Stomach (tissue), 4 donors: ENCODE measurements at regions not wholly inside any gene's neighbourhood (a gene's known extent, or its start where the extent isn't known, plus 50 kb on each side); places are given as distances from the start of the nearest gene placed in this dataset.

Source experiments
- EP300 ChIP-seq: sonication (generic); formaldehyde crosslinking; IDR thresholded peaks from one replicate; pipeline ENCODE4 v1.6.1; 2017; ENCODE audit warnings: antibody characterized with exemption
- POLR2A ChIP-seq, 4 donors: fragments of 450-650 bp; IDR thresholded peaks; one replicate each; pipeline ENCODE4 v1.6.1; 2016; ENCODE audit warnings: antibody characterized with exemption in 4 of 4, control low read depth in 2 of 4, mild to moderate bottlenecking in 1 of 4, moderate library complexity in 1 of 4
- TF ChIP-seq, protein P1 (sequence below), 7 experiments: fragments of 450-650 bp in 4 of 7; fragments of 200-600 bp in 3 of 7; sonication (generic) in 3 of 7; IDR thresholded peaks; one replicate each; pipeline ENCODE4 v1.5.1; 2016 to 2019; ENCODE audit warnings: antibody characterized with exemption in 7 of 7, control low read depth in 2 of 7, mild to moderate bottlenecking in 1 of 7

DNA sequence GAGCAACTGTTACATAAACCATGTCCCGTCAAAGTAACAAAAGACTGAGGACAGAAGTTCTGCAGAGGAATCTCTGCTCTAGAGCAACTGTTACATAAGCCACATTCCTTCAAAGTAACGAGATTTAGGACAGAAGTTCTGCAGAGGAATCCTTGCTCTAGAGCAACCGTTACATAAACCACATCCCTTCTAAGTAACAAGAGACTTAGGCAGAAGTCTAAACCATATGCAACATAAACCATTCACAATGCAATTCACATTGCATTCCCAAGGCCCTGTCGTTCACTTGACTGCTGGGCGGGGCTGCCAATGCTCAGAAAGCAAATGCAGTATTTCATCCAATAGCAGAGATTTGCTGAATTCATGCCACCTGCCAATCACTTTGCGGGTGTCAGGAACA lies 124.4 kb upstream of the PUDP start:
- TF ChIP-seq, protein P1, sequence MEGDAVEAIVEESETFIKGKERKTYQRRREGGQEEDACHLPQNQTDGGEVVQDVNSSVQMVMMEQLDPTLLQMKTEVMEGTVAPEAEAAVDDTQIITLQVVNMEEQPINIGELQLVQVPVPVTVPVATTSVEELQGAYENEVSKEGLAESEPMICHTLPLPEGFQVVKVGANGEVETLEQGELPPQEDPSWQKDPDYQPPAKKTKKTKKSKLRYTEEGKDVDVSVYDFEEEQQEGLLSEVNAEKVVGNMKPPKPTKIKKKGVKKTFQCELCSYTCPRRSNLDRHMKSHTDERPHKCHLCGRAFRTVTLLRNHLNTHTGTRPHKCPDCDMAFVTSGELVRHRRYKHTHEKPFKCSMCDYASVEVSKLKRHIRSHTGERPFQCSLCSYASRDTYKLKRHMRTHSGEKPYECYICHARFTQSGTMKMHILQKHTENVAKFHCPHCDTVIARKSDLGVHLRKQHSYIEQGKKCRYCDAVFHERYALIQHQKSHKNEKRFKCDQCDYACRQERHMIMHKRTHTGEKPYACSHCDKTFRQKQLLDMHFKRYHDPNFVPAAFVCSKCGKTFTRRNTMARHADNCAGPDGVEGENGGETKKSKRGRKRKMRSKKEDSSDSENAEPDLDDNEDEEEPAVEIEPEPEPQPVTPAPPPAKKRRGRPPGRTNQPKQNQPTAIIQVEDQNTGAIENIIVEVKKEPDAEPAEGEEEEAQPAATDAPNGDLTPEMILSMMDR (IDR thresholded peaks at IDR 0.05) = no peak
- TF ChIP-seq EP300 = no peak
- TF ChIP-seq POLR2A (IDR thresholded peaks at IDR 0.05) = no peak
